Liver (tissue), 8 donors: ENCODE measurements at regions not wholly inside any gene's neighbourhood (a gene's known extent, or its start where the extent isn't known, plus 50 kb on each side); places are given as distances from the start of the nearest gene placed in this dataset.
"Not testable (repeated sequence)": the region's sequence is repeated elsewhere in the genome, so short reads cannot be mapped to it uniquely, and the experiment has no call there.

ENCODE experiments used
- DNase-seq: peaks from one replicate; pipeline ENCODE4 v3.0.0-alpha.2; 2017; ENCODE audit warnings: low spot score
- H3K27ac ChIP-seq, 2 donors: one replicate each; pipeline ENCODE4 v1.7.0; 2013; ENCODE audit warnings: inconsistent platforms in 2 of 2, low read length in 2 of 2, control low read depth in 1 of 2, low read depth in 1 of 2, mild to moderate bottlenecking in 1 of 2
- H3K27me3 ChIP-seq, 4 donors: one replicate each; pipeline versions ENCODE4 v1.6.1 to v1.7.0; 2013; ENCODE audit warnings: low read length in 3 of 4, inconsistent platforms in 1 of 4, mild to moderate bottlenecking in 1 of 4, moderate library complexity in 1 of 4; ENCODE audit not compliant: control insufficient read depth in 4 of 4, insufficient read depth in 4 of 4
- H3K36me3 ChIP-seq, 4 donors: one replicate each; pipeline versions ENCODE4 v1.6.1 to v1.7.0; 2013; ENCODE audit warnings: low read length in 3 of 4, mild to moderate bottlenecking in 3 of 4, low read depth in 1 of 4, moderate library complexity in 1 of 4; ENCODE audit not compliant: control insufficient read depth in 4 of 4, insufficient read depth in 3 of 4
- H3K4me1 ChIP-seq, 4 donors: one replicate each; pipeline versions ENCODE4 v1.6.1 to v1.7.0; 2013; ENCODE audit warnings: low read length in 3 of 4, mild to moderate bottlenecking in 3 of 4, moderate library complexity in 1 of 4; ENCODE audit not compliant: control insufficient read depth in 4 of 4, insufficient read depth in 4 of 4
- H3K4me3 ChIP-seq, 3 donors: one replicate each; pipeline versions ENCODE4 v1.6.1 to v1.7.0; 2013; ENCODE audit warnings: low read length in 3 of 3, control low read depth in 1 of 3, low read depth in 1 of 3, mild to moderate bottlenecking in 1 of 3
- H3K9ac ChIP-seq, 2 donors: one replicate each; pipeline ENCODE4 v1.7.0; 2013; ENCODE audit warnings: low read length in 2 of 2, mild to moderate bottlenecking in 2 of 2, moderate library complexity in 2 of 2, control low read depth in 1 of 2, low read depth in 1 of 2
- H3K9me3 ChIP-seq, 4 donors: one replicate each; pipeline versions ENCODE4 v1.6.1 to v1.7.0; 2013; ENCODE audit warnings: low read length in 3 of 4; ENCODE audit not compliant: control insufficient read depth in 4 of 4
- CTCF ChIP-seq: fragments of 150-350 bp; IDR thresholded peaks from 2 replicates; pipeline ENCODE4 v1.5.1; 2017; ENCODE audit warnings: improper control_type of control experiment, low read depth, low read length; ENCODE audit not compliant: missing input control
- EGR1 ChIP-seq, 2 donors: IDR thresholded peaks; 2 replicates each; pipeline ENCODE4 v1.6.1; 2016 to 2018; ENCODE audit warnings: antibody characterized with exemption in 2 of 2, low read depth in 2 of 2
- FOXA1 ChIP-seq: IDR thresholded peaks from 2 replicates; pipeline ENCODE4 v1.6.1; 2016; ENCODE audit warnings: antibody characterized with exemption
- FOXA2 ChIP-seq: IDR thresholded peaks from 2 replicates; pipeline ENCODE4 v1.6.1; 2016; ENCODE audit warnings: antibody characterized with exemption
- GABPA ChIP-seq, 2 donors: IDR thresholded peaks in 1 of 2; conservative IDR thresholded peaks in 1 of 2; 2 replicates each; pipeline ENCODE4 v1.6.1; 2016; ENCODE audit warnings: antibody characterized with exemption in 2 of 2, mild to moderate bottlenecking in 1 of 2, moderate library complexity in 1 of 2
- HNF4A ChIP-seq, 2 donors: conservative IDR thresholded peaks; 2 replicates each; pipeline ENCODE4 v1.6.1; 2016; ENCODE audit warnings: antibody characterized with exemption in 2 of 2, mild to moderate bottlenecking in 2 of 2
- JUND ChIP-seq, 2 donors: IDR thresholded peaks; 2 replicates each; pipeline ENCODE4 v1.6.1; 2016; ENCODE audit warnings: antibody characterized with exemption in 2 of 2
- MAX ChIP-seq: IDR thresholded peaks from 2 replicates; pipeline ENCODE4 v1.6.1; 2016; ENCODE audit warnings: antibody characterized with exemption
- NR2F2 ChIP-seq: IDR thresholded peaks from 2 replicates; pipeline ENCODE4 v1.6.1; 2016; ENCODE audit warnings: antibody characterized with exemption
- RAD21 ChIP-seq, 2 donors: IDR thresholded peaks; 2 replicates each; pipeline ENCODE4 v1.6.1; 2016; ENCODE audit warnings: antibody characterized with exemption in 2 of 2, mild to moderate bottlenecking in 2 of 2
- TAF1 ChIP-seq: conservative IDR thresholded peaks from 2 replicates; pipeline ENCODE4 v1.6.1; 2016; ENCODE audit warnings: antibody characterized with exemption, mild to moderate bottlenecking
- YY1 ChIP-seq: IDR thresholded peaks from 2 replicates; pipeline ENCODE4 v1.6.1; 2016; ENCODE audit warnings: antibody characterized with exemption, mild to moderate bottlenecking
- WGBS: extraction: QIAGEN DNeasy Blood & Tissue Kit; methylation state at CpG from one replicate; pipeline ENCODE4 v1.1.7; 2013; 5-methylcytosine and 5-hydroxymethylcytosine counted together
- TF ChIP-seq, protein P1 (sequence below): IDR thresholded peaks from 2 replicates; pipeline ENCODE4 v1.6.1; 2016; ENCODE audit warnings: antibody characterized with exemption
- TF ChIP-seq, protein P2 (sequence below): IDR thresholded peaks from 2 replicates; pipeline ENCODE4 v1.6.1; 2016; ENCODE audit warnings: antibody characterized with exemption, mild to moderate bottlenecking
- donor health status: healthy.
- donor health status: healthy.
- donor health status: healthy.
- donor health status: healthy.
- donor health status: healthy.

- no peak overlapping the region for H3K27ac ChIP-seq
- TF ChIP-seq MAX (no peak), NR2F2 (no peak), TAF1 (no peak), JUND (IDR thresholded peaks at IDR 0.05) (no peak), FOXA1 (no peak), YY1 (no peak), EGR1 (IDR thresholded peaks at IDR 0.05; ENCODE audit: low read depth in 2 of 2) (no peak), RAD21 (IDR thresholded peaks at IDR 0.05) (no peak), CTCF (no peak), FOXA2 (no peak), HNF4A (conservative IDR thresholded peaks at IDR 0.05) (no peak), GABPA (IDR thresholded peaks at IDR 0.05 in 1 of 2, conservative IDR thresholded peaks at IDR 0.05 in 1 of 2) (no peak)
- TF ChIP-seq, protein P1, sequence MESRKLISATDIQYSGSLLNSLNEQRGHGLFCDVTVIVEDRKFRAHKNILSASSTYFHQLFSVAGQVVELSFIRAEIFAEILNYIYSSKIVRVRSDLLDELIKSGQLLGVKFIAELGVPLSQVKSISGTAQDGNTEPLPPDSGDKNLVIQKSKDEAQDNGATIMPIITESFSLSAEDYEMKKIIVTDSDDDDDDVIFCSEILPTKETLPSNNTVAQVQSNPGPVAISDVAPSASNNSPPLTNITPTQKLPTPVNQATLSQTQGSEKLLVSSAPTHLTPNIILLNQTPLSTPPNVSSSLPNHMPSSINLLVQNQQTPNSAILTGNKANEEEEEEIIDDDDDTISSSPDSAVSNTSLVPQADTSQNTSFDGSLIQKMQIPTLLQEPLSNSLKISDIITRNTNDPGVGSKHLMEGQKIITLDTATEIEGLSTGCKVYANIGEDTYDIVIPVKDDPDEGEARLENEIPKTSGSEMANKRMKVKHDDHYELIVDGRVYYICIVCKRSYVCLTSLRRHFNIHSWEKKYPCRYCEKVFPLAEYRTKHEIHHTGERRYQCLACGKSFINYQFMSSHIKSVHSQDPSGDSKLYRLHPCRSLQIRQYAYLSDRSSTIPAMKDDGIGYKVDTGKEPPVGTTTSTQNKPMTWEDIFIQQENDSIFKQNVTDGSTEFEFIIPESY, result no peak
- TF ChIP-seq, protein P2, sequence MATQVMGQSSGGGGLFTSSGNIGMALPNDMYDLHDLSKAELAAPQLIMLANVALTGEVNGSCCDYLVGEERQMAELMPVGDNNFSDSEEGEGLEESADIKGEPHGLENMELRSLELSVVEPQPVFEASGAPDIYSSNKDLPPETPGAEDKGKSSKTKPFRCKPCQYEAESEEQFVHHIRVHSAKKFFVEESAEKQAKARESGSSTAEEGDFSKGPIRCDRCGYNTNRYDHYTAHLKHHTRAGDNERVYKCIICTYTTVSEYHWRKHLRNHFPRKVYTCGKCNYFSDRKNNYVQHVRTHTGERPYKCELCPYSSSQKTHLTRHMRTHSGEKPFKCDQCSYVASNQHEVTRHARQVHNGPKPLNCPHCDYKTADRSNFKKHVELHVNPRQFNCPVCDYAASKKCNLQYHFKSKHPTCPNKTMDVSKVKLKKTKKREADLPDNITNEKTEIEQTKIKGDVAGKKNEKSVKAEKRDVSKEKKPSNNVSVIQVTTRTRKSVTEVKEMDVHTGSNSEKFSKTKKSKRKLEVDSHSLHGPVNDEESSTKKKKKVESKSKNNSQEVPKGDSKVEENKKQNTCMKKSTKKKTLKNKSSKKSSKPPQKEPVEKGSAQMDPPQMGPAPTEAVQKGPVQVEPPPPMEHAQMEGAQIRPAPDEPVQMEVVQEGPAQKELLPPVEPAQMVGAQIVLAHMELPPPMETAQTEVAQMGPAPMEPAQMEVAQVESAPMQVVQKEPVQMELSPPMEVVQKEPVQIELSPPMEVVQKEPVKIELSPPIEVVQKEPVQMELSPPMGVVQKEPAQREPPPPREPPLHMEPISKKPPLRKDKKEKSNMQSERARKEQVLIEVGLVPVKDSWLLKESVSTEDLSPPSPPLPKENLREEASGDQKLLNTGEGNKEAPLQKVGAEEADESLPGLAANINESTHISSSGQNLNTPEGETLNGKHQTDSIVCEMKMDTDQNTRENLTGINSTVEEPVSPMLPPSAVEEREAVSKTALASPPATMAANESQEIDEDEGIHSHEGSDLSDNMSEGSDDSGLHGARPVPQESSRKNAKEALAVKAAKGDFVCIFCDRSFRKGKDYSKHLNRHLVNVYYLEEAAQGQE, result no peak
- H3K9ac ChIP-seq, result no peak overlapping the region
- H3K36me3 ChIP-seq, result no peaks in the 10 kb centered on the region
- DNase-seq, result no peak
- H3K27me3 ChIP-seq, result no peaks in the 10 kb centered on the region
- 89% methylated on average over 18 of the region's 18 CpGs for WGBS
- H3K4me1 ChIP-seq, result no peaks in the 10 kb centered on the region
- H3K9me3 ChIP-seq, result no peaks in the 10 kb centered on the region
- H3K4me3 ChIP-seq, result no peak overlapping the region
Measured at GRCh38 chr15:77901251-77901881, 176.1 kb downstream of the TBC1D2B start.

GRCh38 chr15:77900331-77900963 is 177.1 kb downstream of the TBC1D2B start:
- DNase-seq, result peak; percentile 66
- 50% methylated on average over 24 of the region's 24 CpGs for WGBS

GRCh38 chr15:77899776-77900175 is 177.7 kb downstream of the TBC1D2B start:
- H3K4me3 ChIP-seq, H3K9me3 ChIP-seq, DNase-seq, H3K4me1 ChIP-seq, H3K9ac ChIP-seq, H3K27ac ChIP-seq, H3K27me3 ChIP-seq, H3K36me3 ChIP-seq: not testable (repeated sequence)
- WGBS, result 89% methylated on average over 6 of the region's 8 CpGs

More at GRCh38 chr15:77900331-77900963, 177.1 kb downstream of the TBC1D2B start:
- not testable (repeated sequence) for H3K4me3 ChIP-seq, H3K4me1 ChIP-seq, H3K9ac ChIP-seq, H3K27ac ChIP-seq, H3K9me3 ChIP-seq, H3K27me3 ChIP-seq, H3K36me3 ChIP-seq
- peak; percentile 44 for TF ChIP-seq CTCF
